HEK293T (cell line): ENCODE measurements at regions not wholly inside any gene's neighbourhood (a gene's known extent, or its start where the extent isn't known, plus 50 kb on each side); places are given as distances from the start of the nearest gene placed in this dataset.

Experiments
- CTCF ChIA-PET: fragments of 350-600 bp; formaldehyde crosslinking; extraction: SDS; loops from one replicate; lab custom pipeline; 2021; ENCODE audit warnings: antibody characterized with exemption, inconsistent platforms; lab: Yijun Ruan, JAX
- POLR2A ChIA-PET: fragments of 350-600 bp; formaldehyde crosslinking; extraction: SDS; loops from one replicate; lab custom pipeline; 2020; ENCODE audit warnings: antibody characterized with exemption, inconsistent platforms; lab: Yijun Ruan, JAX
- DNase-seq: peaks from one replicate; pipeline ENCODE4 v3.0.0; 2012; ENCODE audit warnings: mixed read lengths; ENCODE audit errors: extremely low spot score
- ARNT ChIP-seq: fragments of 450-650 bp; IDR thresholded peaks from 2 replicates; pipeline ENCODE4 v1.6.1; 2017; ENCODE audit warnings: mild to moderate bottlenecking
- BHLHE40 ChIP-seq: fragments of 450-650 bp; IDR thresholded peaks from 2 replicates; pipeline ENCODE4 v1.6.1; 2016; ENCODE audit warnings: mild to moderate bottlenecking, moderate library complexity, borderline replicate concordance
- CTBP1 ChIP-seq: fragments of 450-650 bp; IDR thresholded peaks from 2 replicates; pipeline ENCODE4 v1.6.1; 2016; ENCODE audit warnings: borderline replicate concordance
- ELF4 ChIP-seq: fragments of 450-650 bp; IDR thresholded peaks from 2 replicates; pipeline ENCODE4 v1.6.1; 2017; ENCODE audit warnings: antibody characterized with exemption
- FOXA1 ChIP-seq: fragments of 450-650 bp; IDR thresholded peaks from 2 replicates; pipeline ENCODE4 v1.6.1; 2016; ENCODE audit warnings: mild to moderate bottlenecking
- FOXK2 ChIP-seq: fragments of 450-650 bp; IDR thresholded peaks from 2 replicates; pipeline ENCODE4 v1.6.1; 2016; ENCODE audit warnings: mild to moderate bottlenecking
- FOXM1 ChIP-seq: fragments of 450-650 bp; IDR thresholded peaks from 2 replicates; pipeline ENCODE4 v1.6.1; 2017; ENCODE audit warnings: mild to moderate bottlenecking, borderline replicate concordance
- HDGF ChIP-seq: fragments of 450-650 bp; IDR thresholded peaks from 2 replicates; pipeline ENCODE4 v1.6.1; 2017; ENCODE audit warnings: antibody characterized with exemption, borderline replicate concordance
- L3MBTL2 ChIP-seq: fragments of 450-650 bp; conservative IDR thresholded peaks from 2 replicates; pipeline ENCODE4 v1.6.1; 2016; ENCODE audit warnings: mild to moderate bottlenecking
- LEF1 ChIP-seq: fragments of 450-650 bp; IDR thresholded peaks from 2 replicates; pipeline ENCODE4 v1.6.1; 2017; ENCODE audit warnings: mild to moderate bottlenecking, borderline replicate concordance
- NFRKB ChIP-seq: fragments of 450-650 bp; IDR thresholded peaks from 2 replicates; pipeline ENCODE4 v1.6.1; 2016; ENCODE audit warnings: mild to moderate bottlenecking, moderate library complexity
- PKNOX1 ChIP-seq: fragments of 450-650 bp; IDR thresholded peaks from 2 replicates; pipeline ENCODE4 v1.6.1; 2016
- SP1 ChIP-seq: fragments of 450-650 bp; IDR thresholded peaks from 2 replicates; pipeline ENCODE4 v1.6.1; 2017
- SUZ12 ChIP-seq: fragments of 450-650 bp; IDR thresholded peaks from 2 replicates; pipeline ENCODE4 v1.6.1; 2016; ENCODE audit warnings: mild to moderate bottlenecking
- TARDBP ChIP-seq: fragments of 450-650 bp; IDR thresholded peaks from 2 replicates; pipeline ENCODE4 v1.6.1; 2016
- ZNF384 ChIP-seq: fragments of 450-650 bp; IDR thresholded peaks from 2 replicates; pipeline ENCODE4 v1.6.1; 2016

- CTCF ChIA-PET: interaction anchor here (0.6 to 0.7 kb wide), 2 partner anchors 30 to 53 kb away, joined by 3 to 5 read pairs; no protein-coding TSS in a partner anchor
- no peak for TF ChIP-seq NFRKB
- no peak for TF ChIP-seq FOXA1
- POLR2A ChIA-PET: no interaction called here
- DNase-seq: no peak
Measured at GRCh38 chr10:64863836-64864235, 1342.6 kb downstream of the REEP3 start.

- TF ChIP-seq HDGF (no peak), LEF1 (no peak), BHLHE40 (no peak), SP1 (no peak), ELF4 (no peak), FOXK2 (no peak), SUZ12 (no peak), TARDBP (no peak), FOXA1 (no peak), CTBP1 (no peak), L3MBTL2 (no peak), ARNT (no peak), PKNOX1 (no peak), FOXM1 (no peak)
- ChIA-PET POLR2A (no interaction called here), CTCF (no interaction called here)
- no peak for DNase-seq
Measured at GRCh38 chr10:64867501-64867962, 1346.3 kb downstream of the REEP3 start.

GRCh38 chr10:64873088-64873487 lies 1351.9 kb downstream of the REEP3 start:
- ChIA-PET POLR2A (no interaction called here), CTCF (no interaction called here)
- TF ChIP-seq ARNT (no peak), PKNOX1 (no peak), ZNF384 (no peak), SUZ12 (no peak), FOXK2 (no peak), FOXA1 (no peak), BHLHE40 (no peak), LEF1 (no peak), FOXM1 (no peak), NFRKB (no peak), ELF4 (no peak)
- DNase-seq: no peak

GRCh38 chr10:64873959-64874358 lies 1352.8 kb downstream of the REEP3 start:
- ChIA-PET POLR2A (no interaction called here), CTCF (no interaction called here)
- TF ChIP-seq PKNOX1 (no peak), ELF4 (no peak), ARNT (no peak), BHLHE40 (no peak), FOXM1 (no peak), L3MBTL2 (no peak)
- DNase-seq: no peak

DNA sequence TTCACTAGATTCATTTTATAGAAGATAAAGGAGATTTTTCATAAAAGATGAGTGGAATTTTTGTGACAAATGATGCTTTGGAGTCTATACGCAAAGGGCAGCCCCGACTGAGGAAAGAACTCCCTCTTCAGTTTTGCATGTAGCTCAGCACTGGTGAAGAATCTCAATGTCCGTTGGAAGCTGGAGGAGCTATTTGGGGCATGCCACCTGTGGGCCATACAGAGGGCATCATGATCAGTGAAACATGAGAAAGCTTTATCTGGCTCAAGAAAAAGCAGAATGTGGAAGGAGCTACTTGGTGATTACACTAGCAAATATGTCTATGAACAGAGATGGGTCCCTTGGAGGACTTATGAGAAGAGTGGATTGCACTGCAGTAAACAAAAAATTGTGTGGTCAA lies 1359.3 kb downstream of the REEP3 start:
- no peak for DNase-seq
- CTCF ChIA-PET: no interaction called here
- POLR2A ChIA-PET: no interaction called here
- no peak for TF ChIP-seq CTBP1
- TF ChIP-seq PKNOX1: no peak
- no peak for TF ChIP-seq ARNT
- no peak for TF ChIP-seq NFRKB
- no peak for TF ChIP-seq BHLHE40
- no peak for TF ChIP-seq L3MBTL2
- TF ChIP-seq SUZ12: no peak
- TF ChIP-seq LEF1: no peak
- no peak for TF ChIP-seq ZNF384
- no peak for TF ChIP-seq FOXA1
- no peak for TF ChIP-seq FOXM1
- TF ChIP-seq FOXK2: no peak
- TF ChIP-seq ELF4: no peak

- no peak for TF ChIP-seq ZNF384
- TF ChIP-seq LEF1: no peak
- TF ChIP-seq ARNT: no peak
- TF ChIP-seq FOXK2: no peak
- no peak for TF ChIP-seq FOXM1
- CTCF ChIA-PET: no interaction called here
- no peak for DNase-seq
- POLR2A ChIA-PET: no interaction called here
Measured at GRCh38 chr10:64881257-64881656, 1360.1 kb downstream of the REEP3 start.
